ENCODE measurements at regions not wholly inside any gene's neighbourhood (a gene's known extent, or its start where the extent isn't known, plus 50 kb on each side); places are given as distances from the start of the nearest gene placed in this dataset.

DNA sequence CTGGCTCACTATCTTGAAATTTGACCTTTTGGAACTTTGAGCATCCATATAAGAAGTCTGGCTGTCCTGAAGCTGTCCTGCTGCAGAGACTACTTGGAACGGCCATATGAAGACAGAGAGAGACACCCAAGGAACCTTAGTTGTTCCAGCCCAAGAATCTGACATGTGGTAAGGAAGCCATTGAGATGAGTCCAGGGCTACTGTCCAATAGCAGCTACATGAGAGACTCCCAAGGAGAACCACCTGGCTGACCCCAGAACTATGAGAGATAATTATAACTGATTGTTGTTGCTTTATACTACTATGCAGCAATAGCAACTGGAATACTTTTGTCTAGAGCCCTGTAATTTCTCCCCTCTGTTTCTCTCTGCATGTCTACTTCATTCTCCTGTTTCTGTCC lies 234.3 kb upstream of the TANK start:
- no peak for DNase-seq

DNA sequence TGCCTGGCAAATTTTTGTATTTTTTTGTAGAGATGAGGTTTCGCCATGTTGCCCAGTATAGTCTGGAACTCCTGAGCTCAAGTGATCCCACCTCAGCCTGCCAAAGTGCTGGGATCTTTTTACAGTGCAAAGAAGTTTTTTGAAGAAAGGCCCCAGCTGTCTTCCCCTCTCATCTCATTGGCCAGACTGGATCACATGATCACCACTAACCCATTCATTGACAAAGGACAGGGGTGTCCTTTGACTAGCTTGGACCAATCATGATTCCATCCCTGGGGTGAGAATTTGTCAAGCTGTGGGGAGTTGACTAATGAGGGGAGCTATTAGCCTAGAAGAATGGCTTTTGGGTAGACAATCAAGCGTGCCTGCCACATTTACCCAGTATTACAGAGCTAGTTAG lies 232.9 kb upstream of the TANK start:
- DNase-seq: no peak

DNA sequence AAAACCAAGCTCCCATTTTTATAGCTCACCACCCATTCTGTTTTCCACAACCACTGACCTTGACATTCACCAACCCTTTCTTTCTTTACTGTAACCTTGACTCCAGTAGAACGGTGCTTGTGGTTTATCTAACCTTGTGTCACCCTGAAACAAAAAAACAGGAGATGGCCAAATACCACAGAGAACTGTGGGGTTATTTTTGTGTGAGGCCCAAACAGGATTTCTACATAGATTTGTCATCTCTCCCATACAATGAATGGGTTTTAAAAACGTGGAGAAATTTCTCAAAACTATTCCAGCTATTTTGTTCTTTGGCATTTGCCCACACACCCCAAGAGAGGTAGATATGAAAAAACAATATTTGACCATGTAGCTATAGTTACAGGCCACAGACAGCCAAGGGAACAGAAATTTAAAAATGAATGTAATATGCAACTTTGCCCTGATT lies 231.3 kb upstream of the TANK start:
- no peak for DNase-seq

DNA sequence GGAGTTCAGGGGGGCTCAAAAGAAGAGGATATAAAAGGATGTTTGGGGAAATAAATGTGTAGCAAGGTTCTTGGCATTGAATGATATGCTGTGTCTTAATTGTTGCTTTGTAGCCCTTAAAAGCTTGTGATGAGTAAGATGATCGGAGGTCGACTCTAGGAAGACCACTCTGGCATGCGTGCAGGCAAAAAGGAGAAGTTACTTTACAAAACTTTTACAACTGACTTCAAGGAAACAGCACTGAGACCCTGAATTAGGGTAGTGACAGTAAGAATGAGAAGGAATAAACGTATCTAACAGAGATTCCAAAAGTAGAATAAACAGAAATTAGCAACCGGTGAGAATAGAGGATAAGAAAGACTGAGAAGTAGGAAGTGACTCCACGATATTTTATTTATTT lies 228.7 kb upstream of the TANK start:
- no peak for DNase-seq

GRCh38 chr2:160932960-160933359 lies 227.3 kb upstream of the TANK start:
- no peak for DNase-seq

DNA sequence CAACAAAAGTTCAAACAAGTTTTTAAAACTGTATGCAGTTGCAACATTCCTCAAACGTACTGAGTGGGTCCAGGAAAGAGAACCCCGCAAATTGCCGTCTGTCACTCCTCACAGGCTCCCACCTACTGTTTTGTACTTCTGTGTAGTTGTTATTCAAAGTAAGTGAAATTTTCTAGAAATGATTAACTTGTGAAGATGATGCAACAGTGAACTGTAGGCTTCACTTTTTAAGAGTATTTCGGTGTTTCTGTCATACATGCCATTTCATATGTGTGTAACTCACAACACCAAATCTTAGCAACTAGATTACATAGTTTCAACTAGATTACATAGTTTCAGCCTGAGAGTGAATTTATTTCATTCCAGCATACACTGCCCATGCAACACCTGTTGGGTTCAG lies 226.0 kb upstream of the TANK start:
- DNase-seq: no peak

GRCh38 chr2:160934991-160935390 lies 225.2 kb upstream of the TANK start:
- DNase-seq: no peak

GRCh38 chr2:160936044-160936806 lies 224.0 kb upstream of the TANK start:
- DNase-seq: peak; percentile 34

DNA sequence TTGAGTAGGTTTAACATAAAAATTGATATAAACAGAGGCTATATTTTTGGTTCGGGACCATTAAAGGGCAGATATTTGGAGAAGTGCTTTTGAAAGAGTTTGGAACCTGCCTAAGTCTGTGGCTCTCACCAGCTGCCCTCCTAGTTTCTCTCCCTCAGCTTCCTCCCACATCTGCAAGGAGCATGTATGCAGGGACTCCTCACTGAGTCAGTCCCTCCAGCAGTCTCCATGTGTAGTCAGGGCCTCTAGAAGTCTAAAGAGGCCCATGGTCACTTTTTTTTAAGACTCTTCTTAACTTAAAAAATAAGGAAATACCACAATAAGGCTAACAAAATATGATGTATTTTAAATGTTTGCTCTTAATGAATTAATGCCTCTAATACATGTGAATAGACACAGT lies 220.0 kb upstream of the TANK start:
- no peak for DNase-seq

DNA sequence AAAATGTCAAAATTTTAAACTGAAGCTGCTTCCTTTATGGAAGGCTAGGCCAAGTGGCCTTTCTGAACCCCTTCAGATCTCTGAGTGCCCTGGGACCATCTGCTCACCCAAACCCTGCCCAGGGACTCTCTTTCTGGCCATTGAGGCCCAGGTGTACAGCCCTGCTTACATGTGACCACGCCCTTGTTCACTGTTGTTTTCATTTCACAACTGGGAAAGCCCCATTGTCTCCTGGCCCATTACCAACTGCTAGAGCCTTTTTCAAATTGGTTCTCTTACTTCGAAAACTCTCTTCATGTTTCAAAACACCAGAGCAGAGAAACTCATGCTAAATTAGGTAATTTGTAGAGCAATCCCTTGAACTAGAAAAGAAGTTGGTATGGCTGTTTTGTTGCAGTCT lies 219.5 kb upstream of the TANK start:
- DNase-seq: no peak

DNA sequence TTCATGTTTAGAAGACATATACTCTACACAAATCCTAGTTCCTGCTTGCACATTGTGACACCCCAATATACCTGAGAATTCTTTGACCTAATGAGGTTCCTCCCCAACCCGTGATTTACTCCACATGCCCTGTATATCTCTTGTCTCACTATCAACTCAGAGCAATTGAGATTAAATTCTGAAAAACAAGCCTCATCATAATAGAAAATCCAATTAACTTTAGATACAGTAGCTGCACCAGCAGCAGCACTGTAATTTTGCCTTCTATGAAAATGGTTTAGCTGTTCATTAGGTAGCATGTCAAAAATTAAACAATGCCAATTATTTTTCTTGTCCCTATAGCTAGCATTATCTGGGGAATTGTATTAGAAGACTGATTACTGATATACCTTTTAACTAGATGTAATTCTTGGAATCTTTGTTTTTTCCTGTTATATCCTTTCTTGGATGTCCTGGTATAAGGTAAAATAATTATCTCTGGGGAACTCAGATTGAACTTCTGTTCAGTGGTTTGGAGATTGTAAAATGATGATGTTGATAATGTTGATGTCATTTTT lies 218.9 kb upstream of the TANK start:
- DNase-seq: no peak

GRCh38 chr2:160942476-160943142 lies 217.6 kb upstream of the TANK start:
- no peak for DNase-seq

- DNase-seq: no peak
Measured at GRCh38 chr2:160943414-160943813, 216.8 kb upstream of the TANK start.

GRCh38 chr2:160952464-160953254 lies 207.6 kb upstream of the TANK start:
- no peak for DNase-seq

GRCh38 chr2:160955578-160955977 lies 204.7 kb upstream of the TANK start:
- DNase-seq: no peak

DNA sequence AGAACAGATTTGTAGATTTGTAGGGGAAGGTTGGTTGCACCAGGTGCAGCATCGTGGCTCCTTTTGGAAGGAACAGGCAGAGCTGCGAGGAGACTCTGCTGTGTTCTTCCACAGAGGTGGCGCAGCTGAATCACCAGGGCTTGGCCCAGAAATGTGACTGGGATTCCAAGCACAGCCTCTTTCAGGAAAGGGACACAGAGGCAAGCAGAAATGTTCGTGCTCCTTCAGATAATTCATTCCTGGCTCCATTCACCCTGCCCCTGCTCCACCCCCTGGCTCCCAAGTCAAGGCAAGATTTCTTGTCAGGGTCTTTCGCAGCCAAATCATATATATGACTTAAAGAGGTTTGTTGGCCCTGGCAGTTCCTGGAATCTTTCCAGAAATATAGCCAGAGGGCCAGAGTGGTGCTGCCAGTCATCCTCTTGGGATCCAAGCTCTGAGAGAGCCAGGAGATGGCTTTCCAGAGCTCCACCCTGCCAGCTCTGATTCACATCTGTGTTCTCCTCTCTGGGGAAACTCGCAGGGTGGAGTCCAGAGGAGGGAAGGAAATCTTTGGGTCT lies 203.9 kb upstream of the TANK start:
- no peak for DNase-seq

- no peak for DNase-seq
Measured at GRCh38 chr2:160963957-160964356, 196.3 kb upstream of the TANK start.

DNA sequence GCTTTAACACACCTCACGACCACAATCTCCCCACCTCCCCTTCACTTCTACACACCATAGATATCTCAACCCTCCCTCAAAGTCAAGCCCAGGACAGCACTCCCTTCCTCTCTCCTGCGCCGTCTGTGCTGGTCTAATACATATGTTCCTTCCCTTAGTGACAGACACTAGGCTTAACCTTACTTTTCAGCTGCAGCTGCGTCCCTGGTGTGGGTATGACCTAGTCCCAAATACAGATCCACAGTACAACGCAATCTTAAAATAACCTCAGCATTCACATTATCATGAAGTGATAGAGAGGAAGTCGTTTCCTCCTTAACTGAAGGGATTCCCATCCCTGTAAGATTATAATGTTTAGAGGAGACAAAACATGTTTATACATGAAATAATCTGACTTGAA lies 192.7 kb upstream of the TANK start:
- no peak for DNase-seq

DNA sequence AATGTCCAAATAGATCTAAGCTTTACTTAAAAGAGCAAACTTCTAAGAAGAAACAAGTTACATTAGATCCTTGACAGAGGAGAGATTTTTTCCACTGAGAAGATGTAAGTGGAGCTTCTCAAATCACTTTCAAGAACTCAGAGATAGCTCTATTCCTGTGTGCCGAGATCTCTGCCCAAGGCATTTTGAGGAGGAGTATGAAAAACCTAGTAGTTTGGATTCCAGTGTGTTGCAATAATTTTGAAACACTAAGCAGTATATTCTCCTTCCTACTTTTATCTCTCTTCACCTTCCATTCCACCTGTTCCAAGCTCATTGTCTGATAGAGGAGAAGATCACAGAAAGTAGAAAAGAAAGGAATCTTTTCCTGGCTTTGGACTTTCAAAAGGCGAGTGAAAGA lies 192.0 kb upstream of the TANK start:
- DNase-seq: no peak

GRCh38 chr2:160970052-160970965 lies 189.9 kb upstream of the TANK start:
- DNase-seq: peak; percentile 88

DNA sequence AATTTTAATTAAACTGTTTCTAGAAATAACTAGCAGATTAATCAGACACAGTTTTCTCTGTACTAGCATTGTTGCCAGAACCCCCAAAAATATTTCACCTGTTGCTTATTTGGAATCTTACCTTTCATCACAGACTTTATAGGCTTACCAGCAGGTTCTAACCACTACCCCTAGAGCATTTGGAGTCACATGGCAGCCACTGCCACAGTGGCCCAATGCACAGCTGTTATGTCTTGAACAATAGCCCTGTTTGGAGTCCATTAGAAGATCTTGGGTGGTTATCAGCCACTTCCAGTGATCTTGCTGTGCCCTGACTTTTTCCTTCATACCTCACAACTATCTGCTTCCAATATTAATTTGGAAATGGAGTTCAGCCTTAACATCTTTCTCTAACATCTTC lies 186.2 kb upstream of the TANK start:
- no peak for DNase-seq

GRCh38 chr2:160974803-160975202 lies 185.4 kb upstream of the TANK start:
- DNase-seq: no peak
